ENCODE measurements at regions not wholly inside any gene's neighbourhood (a gene's known extent, or its start where the extent isn't known, plus 50 kb on each side); places are given as distances from the start of the nearest gene placed in this dataset.

- DNase-seq (ENCODE audit: extremely low spot score): no peak
- POLR2A ChIA-PET: no interaction called here
- no peak for TF ChIP-seq CTCF (IDR thresholded peaks at IDR 0.05; ENCODE audit: control extremely low read depth, extremely low read depth, low read depth, missing control alignments)
- CTCF ChIA-PET: interaction anchor here (0.7 to 1.5 kb wide), 4 partner anchors 10 to 26 kb away, joined by 3 to 5 read pairs (median 4); no protein-coding TSS in a partner anchor
Measured at GRCh38 chr2:8571301-8571791, 110.5 kb upstream of the ID2 start.

GRCh38 chr2:8571792-8572499 lies 109.9 kb upstream of the ID2 start:
- no peak for DNase-seq (ENCODE audit: extremely low spot score)
- no peak for TF ChIP-seq CTCF (IDR thresholded peaks at IDR 0.05; ENCODE audit: control extremely low read depth, extremely low read depth, low read depth, missing control alignments)
- POLR2A ChIA-PET: no interaction called here
- CTCF ChIA-PET: interaction anchor here (0.7 to 1.0 kb wide), 3 partner anchors 12 to 111 kb away, joined by 3 to 4 read pairs (median 3); no protein-coding TSS in a partner anchor

GRCh38 chr2:8572712-8573233 lies 109.1 kb upstream of the ID2 start:
- CTCF ChIA-PET: interaction anchor here (0.9 to 1.4 kb wide), 2 partner anchors 28 to 110 kb away, joined by 3 to 4 read pairs; no protein-coding TSS in a partner anchor
- POLR2A ChIA-PET: interaction anchor here (1.8 kb wide), 1 partner anchor 109 kb away, joined by 9 read pairs; the partner anchor contains the start of gene ID2
- TF ChIP-seq CTCF (IDR thresholded peaks at IDR 0.05; ENCODE audit: control extremely low read depth, extremely low read depth, low read depth, missing control alignments): no peak
- no peak for DNase-seq (ENCODE audit: extremely low spot score)

- TF ChIP-seq CTCF (IDR thresholded peaks at IDR 0.05; ENCODE audit: control extremely low read depth, extremely low read depth, low read depth, missing control alignments): no peak
- CTCF ChIA-PET: interaction anchor here (1.1 to 1.4 kb wide), 5 partner anchors 8 to 35 kb away, joined by 3 to 5 read pairs (median 4); no protein-coding TSS in a partner anchor
- POLR2A ChIA-PET: interaction anchor here (1.8 kb wide), 1 partner anchor 108 kb away, joined by 9 read pairs; the partner anchor contains the start of gene ID2
- no peak for DNase-seq (ENCODE audit: extremely low spot score)
Measured at GRCh38 chr2:8573234-8573941, 108.5 kb upstream of the ID2 start.

- DNase-seq (ENCODE audit: extremely low spot score): no peak
- TF ChIP-seq CTCF (IDR thresholded peaks at IDR 0.05; ENCODE audit: control extremely low read depth, extremely low read depth, low read depth, missing control alignments): no peak
- POLR2A ChIA-PET: interaction anchor here (1.8 kb wide), 1 partner anchor 108 kb away, joined by 9 read pairs; the partner anchor contains the start of gene ID2
- CTCF ChIA-PET: interaction anchor here (1.1 to 1.4 kb wide), 6 partner anchors 9 to 35 kb away, joined by 3 to 5 read pairs (median 4); no protein-coding TSS in a partner anchor
Measured at GRCh38 chr2:8573942-8574195, 108.0 kb upstream of the ID2 start.
